NCI-H1436 treated with DMSO at 0.1 percent for 48 hours (cell line): ENCODE measurements at regions not wholly inside any gene's neighbourhood (a gene's known extent, or its start where the extent isn't known, plus 50 kb on each side); places are given as distances from the start of the nearest gene placed in this dataset.

Experiments
- DNase-seq: peaks from one replicate; lab custom pipeline; 2025; lab: John Stamatoyannopoulos, UW

DNA sequence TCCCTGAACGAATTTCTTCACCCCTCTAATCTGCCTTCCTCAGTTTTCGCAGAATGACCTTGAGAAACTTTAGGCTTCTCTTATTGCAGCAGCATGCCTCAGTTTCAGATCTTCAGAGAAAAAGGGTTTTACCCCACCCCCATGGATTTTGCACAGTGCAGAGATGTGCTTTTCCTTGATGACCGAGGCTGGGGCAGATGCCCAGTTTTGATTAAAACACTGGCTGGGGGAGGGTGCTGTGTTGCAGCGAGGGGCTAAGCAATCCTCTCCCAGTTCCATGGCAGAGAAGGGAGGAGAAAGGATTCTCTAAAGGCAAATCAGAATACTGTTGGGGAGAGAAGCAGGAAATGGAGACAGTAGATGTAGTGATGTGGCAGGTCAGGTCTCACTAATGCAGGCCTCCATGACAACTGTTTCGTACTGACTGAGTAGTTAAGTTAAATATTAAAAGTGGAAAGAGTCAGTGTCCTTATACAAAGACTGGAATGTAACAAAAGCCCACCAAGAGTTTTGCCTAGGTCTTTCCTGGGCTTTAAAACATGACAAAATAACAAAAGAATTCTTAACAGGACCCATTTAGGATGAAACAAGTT lies 50.8 kb upstream of the PDZD8 start:
- no peak for DNase-seq

GRCh38 chr10:117424883-117425649 lies 49.8 kb upstream of the PDZD8 start:
- no peak for DNase-seq
